ENCODE measurements at regions not wholly inside any gene's neighbourhood (a gene's known extent, or its start where the extent isn't known, plus 50 kb on each side); places are given as distances from the start of the nearest gene placed in this dataset.

GRCh38 chr7:68689087-68689433, 909.2 kb upstream of the AUTS2 start:
- Histone ChIP-seq H3K27ac (no peak overlapping the region), H3K27me3 (ENCODE audit: insufficient read depth, low read depth, severe bottlenecking) (no peaks in the 10 kb centered on the region), H3K36me3 (no peaks in the 10 kb centered on the region), H3K9me3 (ENCODE audit: severe bottlenecking) (no peaks in the 10 kb centered on the region), H3K4me3 (ENCODE audit: low read depth, low read length) (no peak overlapping the region)
- no peak for TF ChIP-seq CTCF (IDR thresholded peaks at IDR 0.05; ENCODE audit: low read depth, low read length)
- DNase-seq = no peak

DNA sequence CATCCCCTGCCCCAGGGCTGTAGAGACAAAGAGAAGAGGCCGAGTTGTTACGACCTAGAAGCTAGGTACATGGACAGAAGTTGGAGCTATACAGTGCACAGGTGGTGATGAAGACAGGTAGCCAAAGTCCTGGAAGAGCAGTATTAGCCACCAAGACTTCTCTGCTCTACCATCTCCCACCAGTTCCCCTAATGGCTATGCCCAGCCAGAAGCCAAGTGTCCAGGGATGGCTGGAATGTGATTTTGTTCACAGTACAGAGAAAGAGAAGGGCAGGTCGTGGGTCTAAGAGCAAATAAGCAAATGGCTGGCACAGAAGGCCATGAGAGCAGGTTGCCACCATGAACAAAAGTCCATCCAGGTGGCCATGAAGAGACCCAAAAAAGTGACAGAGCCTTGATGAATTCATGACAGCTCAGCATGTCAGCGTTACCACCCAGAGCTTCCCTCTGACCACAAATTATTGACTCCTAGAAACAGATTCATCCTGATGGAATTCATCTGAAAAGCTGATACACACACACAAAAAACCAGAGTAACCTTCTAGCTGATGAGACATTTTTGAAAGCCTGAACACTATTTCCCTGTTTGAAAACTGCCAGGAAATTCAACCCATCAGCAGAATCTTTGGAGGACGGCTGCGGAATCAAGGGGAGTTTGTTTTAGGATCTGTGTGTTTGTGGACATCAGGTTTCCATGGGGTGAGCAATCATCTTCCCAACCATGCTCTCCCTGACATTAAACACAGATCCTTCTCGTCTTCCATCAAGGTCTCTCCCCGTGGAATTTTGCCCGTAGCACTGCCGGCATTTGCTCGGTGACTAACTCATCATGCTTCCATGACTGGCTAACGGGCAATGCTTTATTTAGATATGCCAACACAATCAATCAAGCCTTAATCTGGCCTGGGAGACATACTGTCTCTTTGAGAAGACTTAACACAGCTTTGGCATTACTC, 906.7 kb upstream of the AUTS2 start:
- no peaks in the 10 kb centered on the region for H3K27me3 ChIP-seq (ENCODE audit: insufficient read depth, low read depth, severe bottlenecking)
- H3K9me3 ChIP-seq (ENCODE audit: severe bottlenecking) = no peaks in the 10 kb centered on the region
- no peak for TF ChIP-seq CTCF (IDR thresholded peaks at IDR 0.05; ENCODE audit: low read depth, low read length)
- H3K27ac ChIP-seq = no peak overlapping the region
- no peak overlapping the region for H3K4me3 ChIP-seq (ENCODE audit: low read depth, low read length)
- H3K36me3 ChIP-seq = no peaks in the 10 kb centered on the region
- no peak for DNase-seq

DNA sequence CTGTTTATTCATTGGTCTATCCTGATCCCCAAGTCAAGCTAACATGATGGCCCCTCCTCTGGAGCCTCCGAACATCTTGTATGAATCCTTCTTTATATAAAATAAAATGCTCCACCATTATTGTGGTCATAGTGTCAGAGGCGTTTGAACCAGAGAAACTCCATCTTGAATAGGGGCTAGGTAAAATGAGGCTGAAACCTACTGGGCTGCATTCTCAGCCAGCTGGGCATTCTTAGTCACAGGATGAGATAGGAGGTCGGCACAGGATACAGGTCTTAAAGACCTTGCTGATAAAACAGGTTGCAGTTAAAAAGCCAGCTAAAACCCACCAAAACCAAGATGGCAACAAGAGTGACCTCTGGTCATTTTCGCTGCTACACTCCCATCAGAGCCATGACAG, 905.8 kb upstream of the AUTS2 start:
- Histone ChIP-seq H3K4me3 (ENCODE audit: low read depth, low read length) (no peak overlapping the region), H3K36me3 (no peaks in the 10 kb centered on the region), H3K27ac (no peak overlapping the region), H3K27me3 (ENCODE audit: insufficient read depth, low read depth, severe bottlenecking) (no peaks in the 10 kb centered on the region), H3K9me3 (ENCODE audit: severe bottlenecking) (no peaks in the 10 kb centered on the region)
- no peak for DNase-seq
- TF ChIP-seq CTCF (IDR thresholded peaks at IDR 0.05; ENCODE audit: low read depth, low read length) = no peak

GRCh38 chr7:68694656-68695055, 903.6 kb upstream of the AUTS2 start:
- DNase-seq = no peak
- Histone ChIP-seq H3K4me3 (ENCODE audit: low read depth, low read length) (no peak overlapping the region), H3K9me3 (ENCODE audit: severe bottlenecking) (no peaks in the 10 kb centered on the region), H3K27me3 (ENCODE audit: insufficient read depth, low read depth, severe bottlenecking) (no peaks in the 10 kb centered on the region), H3K27ac (no peak overlapping the region), H3K36me3 (no peaks in the 10 kb centered on the region)
- TF ChIP-seq CTCF (IDR thresholded peaks at IDR 0.05; ENCODE audit: low read depth, low read length) = no peak

GRCh38 chr7:68697796-68698280, 900.4 kb upstream of the AUTS2 start:
- no peak for TF ChIP-seq CTCF (IDR thresholded peaks at IDR 0.05; ENCODE audit: low read depth, low read length)
- DNase-seq = no peak
- no peaks in the 10 kb centered on the region for H3K27me3 ChIP-seq (ENCODE audit: insufficient read depth, low read depth, severe bottlenecking)
- no peak overlapping the region for H3K27ac ChIP-seq
- H3K9me3 ChIP-seq (ENCODE audit: severe bottlenecking) = no peaks in the 10 kb centered on the region
- no peaks in the 10 kb centered on the region for H3K36me3 ChIP-seq
- no peak overlapping the region for H3K4me3 ChIP-seq (ENCODE audit: low read depth, low read length)
